GM13976 (cell line): ENCODE measurements at regions not wholly inside any gene's neighbourhood (a gene's known extent, or its start where the extent isn't known, plus 50 kb on each side); places are given as distances from the start of the nearest gene placed in this dataset.

ENCODE experiments used
- DNase-seq: peaks from one replicate; pipeline ENCODE4 v3.0.0; 2012; ENCODE audit warnings: low spot score
- CTCF ChIP-seq: IDR thresholded peaks from 2 replicates; pipeline ENCODE4 v1.5.1; 2012; ENCODE audit warnings: borderline replicate concordance, mild to moderate bottlenecking; ENCODE audit not compliant: insufficient read depth; ENCODE audit errors: extremely low read depth, missing control alignments, control extremely low read depth
- in situ Hi-C: fragments of 300-500 bp; cut with MboI; formaldehyde crosslinking; loops from one replicate; pipeline ENCODE4 v1.12.0; 2022; ENCODE audit warnings: low sequenced_read_pairs, mixed read lengths, inconsistent platforms; ENCODE audit not compliant: unreplicated experiment

GRCh38 chr1:234960722-234961455 is 167.7 kb downstream of the TOMM20 start:
- no peak for DNase-seq
- in situ Hi-C loops: loop anchor here (25.0 kb wide), 1 partner anchor 349 kb away; the partner anchor contains the start of gene IRF2BP2
- no peak for TF ChIP-seq CTCF

- in situ Hi-C loops: loop anchor here (25.0 kb wide), 1 partner anchor 347 kb away; the partner anchor contains the start of gene IRF2BP2
- TF ChIP-seq CTCF: no peak
- DNase-seq: no peak
These were observed 169.7 kb downstream of the TOMM20 start for GRCh38 chr1:234958706-234959657.

- TF ChIP-seq CTCF: no peak
- no peak for DNase-seq
These were observed 170.5 kb downstream of the TOMM20 start for GRCh38 chr1:234958066-234958705.

GRCh38 chr1:234957330-234958065 is 171.1 kb downstream of the TOMM20 start:
- in situ Hi-C loops: loop anchor here (25.0 kb wide), 1 partner anchor 345 kb away; the partner anchor contains the start of gene IRF2BP2
- TF ChIP-seq CTCF: no peak
- no peak for DNase-seq

More at GRCh38 chr1:234958066-234958705, 170.5 kb downstream of the TOMM20 start:
- in situ Hi-C loops: loop anchor here (25.0 kb wide), 1 partner anchor 346 kb away; the partner anchor contains the start of gene IRF2BP2

GRCh38 chr1:234956821-234957329 is 171.8 kb downstream of the TOMM20 start:
- TF ChIP-seq CTCF: no peak
- in situ Hi-C loops: loop anchor here (25.0 kb wide), 1 partner anchor 345 kb away; the partner anchor contains the start of gene IRF2BP2
- no peak for DNase-seq
